ENCODE measurements at regions not wholly inside any gene's neighbourhood (a gene's known extent, or its start where the extent isn't known, plus 50 kb on each side); places are given as distances from the start of the nearest gene placed in this dataset.

DNA sequence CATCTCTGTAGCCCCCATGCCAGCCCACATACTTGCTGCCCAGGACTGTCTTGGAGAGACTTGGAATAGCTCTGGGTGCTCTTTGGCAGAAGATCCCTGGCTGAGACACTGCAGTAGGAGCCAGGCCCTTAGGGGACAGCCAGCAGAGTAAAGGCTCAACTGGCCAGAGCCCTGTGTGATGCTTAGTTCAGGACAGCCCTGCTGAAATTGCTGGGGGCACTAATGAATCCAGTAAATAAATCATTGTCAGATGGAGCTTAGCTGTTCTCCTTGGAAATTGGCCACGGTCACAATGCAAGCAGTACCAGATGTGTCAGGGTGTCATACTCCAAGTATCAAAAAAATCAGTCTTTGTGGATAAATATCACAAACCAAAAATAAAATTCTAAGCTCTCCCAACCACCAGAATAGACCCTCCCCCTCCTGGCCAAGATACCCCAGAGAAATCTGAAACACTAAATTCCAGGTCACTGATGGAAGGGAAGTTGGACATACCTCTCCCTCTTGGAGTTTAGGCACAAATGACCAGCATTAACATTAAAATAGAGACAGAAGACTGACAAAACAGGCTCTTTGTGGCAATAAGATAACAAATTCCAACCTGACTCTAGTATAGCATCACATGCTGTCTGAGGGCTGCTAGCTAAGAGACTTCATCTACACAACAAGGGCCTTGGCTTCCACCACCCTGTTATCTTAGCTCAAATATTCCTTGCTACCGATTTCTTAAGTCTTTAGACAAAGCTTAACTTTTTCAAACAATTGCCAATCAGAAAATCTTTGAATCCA is 83.2 kb upstream of the DNAH14 start:
- Histone ChIP-seq H3K4me3 (ENCODE audit: control extremely low read depth in 1 of 5, extremely low read depth in 1 of 5, insufficient read depth in 1 of 5, low read depth in 2 of 5, low read length in 4 of 5) (no peak overlapping the region), H3K36me3 (replicated peaks in 1 of 2; ENCODE audit: control extremely low read depth in 1 of 2, control insufficient read depth in 1 of 2, extremely low read depth in 1 of 2, insufficient read depth in 2 of 2, low read length in 1 of 2) (no peaks in the 10 kb centered on the region), H3K9me3 (ENCODE audit: control extremely low read depth in 1 of 3, control insufficient read depth in 2 of 3, insufficient read depth in 1 of 3, low read length in 2 of 3) (peaks cover 0 to 8% (median 5%) of the 10 kb centered on the region in 3 donors), H3K4me1 (ENCODE audit: control insufficient read depth in 2 of 2, insufficient read depth in 2 of 2, low read length in 2 of 2) (no peaks in the 10 kb centered on the region), H3K79me2 (ENCODE audit: control insufficient read depth, insufficient read depth, low read length) (no peaks in the 10 kb centered on the region), H4K20me1 (ENCODE audit: control insufficient read depth, insufficient read depth, low read length, poor library complexity, severe bottlenecking) (no peaks in the 10 kb centered on the region), H3K4me2 (replicated peaks; ENCODE audit: low read depth, low read length, poor library complexity, severe bottlenecking) (no peak overlapping the region), H3K27ac (ENCODE audit: low read length in 2 of 2) (no peak overlapping the region), H2AFZ (ENCODE audit: insufficient read depth, low read depth, low read length, poor library complexity, severe bottlenecking) (no peak overlapping the region), H3K27me3 (replicated peaks in 1 of 4; ENCODE audit: control extremely low read depth in 1 of 4, control insufficient read depth in 3 of 4, insufficient read depth in 4 of 4, low read length in 3 of 4) (no peaks in the 10 kb centered on the region), H3K9ac (ENCODE audit: low read length) (no peak overlapping the region)
- 79% methylated on average over 2 of the region's 2 CpGs for WGBS (ENCODE audit: insufficient coverage)
- H3K27me3 Mint-ChIP-seq, result peaks cover 3% of the 10 kb centered on the region
- ATAC-seq (ENCODE audit: low read depth), result no peak
- no peaks in the 10 kb centered on the region for H3K4me1 Mint-ChIP-seq
- H3K27ac Mint-ChIP-seq, result no peak overlapping the region
- H3K9me3 Mint-ChIP-seq (ENCODE audit: insufficient read depth), result peaks cover 5% of the 10 kb centered on the region
- no peak for DNase-seq
- intact Hi-C loops (cut with micrococcal nuclease), result no loop called here
- CTCF ChIA-PET, result no interaction called here
- POLR2A ChIA-PET, result no interaction called here
- H3K4me3 Mint-ChIP-seq, result no peak overlapping the region
- TF ChIP-seq EZH2 (IDR thresholded peaks at IDR 0.05; ENCODE audit: borderline replicate concordance, insufficient read depth, low read depth, low read length, poor library complexity, severe bottlenecking), result no peak
- TF ChIP-seq, protein P1, sequence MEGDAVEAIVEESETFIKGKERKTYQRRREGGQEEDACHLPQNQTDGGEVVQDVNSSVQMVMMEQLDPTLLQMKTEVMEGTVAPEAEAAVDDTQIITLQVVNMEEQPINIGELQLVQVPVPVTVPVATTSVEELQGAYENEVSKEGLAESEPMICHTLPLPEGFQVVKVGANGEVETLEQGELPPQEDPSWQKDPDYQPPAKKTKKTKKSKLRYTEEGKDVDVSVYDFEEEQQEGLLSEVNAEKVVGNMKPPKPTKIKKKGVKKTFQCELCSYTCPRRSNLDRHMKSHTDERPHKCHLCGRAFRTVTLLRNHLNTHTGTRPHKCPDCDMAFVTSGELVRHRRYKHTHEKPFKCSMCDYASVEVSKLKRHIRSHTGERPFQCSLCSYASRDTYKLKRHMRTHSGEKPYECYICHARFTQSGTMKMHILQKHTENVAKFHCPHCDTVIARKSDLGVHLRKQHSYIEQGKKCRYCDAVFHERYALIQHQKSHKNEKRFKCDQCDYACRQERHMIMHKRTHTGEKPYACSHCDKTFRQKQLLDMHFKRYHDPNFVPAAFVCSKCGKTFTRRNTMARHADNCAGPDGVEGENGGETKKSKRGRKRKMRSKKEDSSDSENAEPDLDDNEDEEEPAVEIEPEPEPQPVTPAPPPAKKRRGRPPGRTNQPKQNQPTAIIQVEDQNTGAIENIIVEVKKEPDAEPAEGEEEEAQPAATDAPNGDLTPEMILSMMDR (IDR thresholded peaks at IDR 0.05), result no peak

DNA sequence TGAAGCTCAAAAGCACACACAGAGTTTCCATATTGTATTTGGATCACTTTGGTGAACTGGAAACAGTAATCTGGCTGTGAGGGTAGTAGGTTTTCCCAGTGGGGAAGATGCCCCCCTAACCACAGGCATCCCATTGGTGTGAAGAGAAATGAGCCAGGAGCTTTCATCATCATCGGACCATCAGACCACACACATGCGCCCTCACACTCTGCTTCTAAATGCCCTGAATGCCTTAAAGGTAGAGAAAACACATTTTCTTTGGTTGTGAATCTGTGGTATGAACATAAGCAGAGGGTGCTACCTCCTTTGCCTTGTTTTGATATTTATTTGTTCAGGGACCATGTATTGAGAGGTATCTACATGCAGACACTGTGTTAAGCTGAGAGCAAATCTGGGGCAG is 79.0 kb upstream of the DNAH14 start:
- CTCF ChIA-PET, result no interaction called here
- Histone ChIP-seq H3K79me2 (ENCODE audit: control insufficient read depth, insufficient read depth, low read length) (no peaks in the 10 kb centered on the region), H2AFZ (ENCODE audit: insufficient read depth, low read depth, low read length, poor library complexity, severe bottlenecking) (no peak overlapping the region), H3K27ac (ENCODE audit: low read length in 2 of 2) (no peak overlapping the region), H4K20me1 (ENCODE audit: control insufficient read depth, insufficient read depth, low read length, poor library complexity, severe bottlenecking) (no peaks in the 10 kb centered on the region), H3K4me1 (ENCODE audit: control insufficient read depth in 2 of 2, insufficient read depth in 2 of 2, low read length in 2 of 2) (no peaks in the 10 kb centered on the region), H3K4me3 (ENCODE audit: control extremely low read depth in 1 of 5, extremely low read depth in 1 of 5, insufficient read depth in 1 of 5, low read depth in 2 of 5, low read length in 4 of 5) (no peak overlapping the region), H3K36me3 (replicated peaks in 1 of 2; ENCODE audit: control extremely low read depth in 1 of 2, control insufficient read depth in 1 of 2, extremely low read depth in 1 of 2, insufficient read depth in 2 of 2, low read length in 1 of 2) (no peaks in the 10 kb centered on the region), H3K4me2 (replicated peaks; ENCODE audit: low read depth, low read length, poor library complexity, severe bottlenecking) (no peak overlapping the region), H3K9ac (ENCODE audit: low read length) (no peak overlapping the region), H3K9me3 (ENCODE audit: control extremely low read depth in 1 of 3, control insufficient read depth in 2 of 3, insufficient read depth in 1 of 3, low read length in 2 of 3) (peaks cover 0 to 3% (median 0%) of the 10 kb centered on the region in 3 donors), H3K27me3 (replicated peaks in 1 of 4; ENCODE audit: control extremely low read depth in 1 of 4, control insufficient read depth in 3 of 4, insufficient read depth in 4 of 4, low read length in 3 of 4) (no peaks in the 10 kb centered on the region)
- no peak for TF ChIP-seq EZH2 (IDR thresholded peaks at IDR 0.05; ENCODE audit: borderline replicate concordance, insufficient read depth, low read depth, low read length, poor library complexity, severe bottlenecking)
- TF ChIP-seq, protein P1 (IDR thresholded peaks at IDR 0.05), result no peak
- WGBS (ENCODE audit: insufficient coverage), result no CpG with 5 or more reads among the region's 2 CpGs
- H3K27me3 Mint-ChIP-seq, result peaks cover 12% of the 10 kb centered on the region
- DNase-seq (no peak), ATAC-seq (ENCODE audit: low read depth) (no peak)
- H3K9me3 Mint-ChIP-seq (ENCODE audit: insufficient read depth), result no peaks in the 10 kb centered on the region
- no peak overlapping the region for H3K27ac Mint-ChIP-seq
- no peak overlapping the region for H3K4me3 Mint-ChIP-seq
- POLR2A ChIA-PET, result no interaction called here
- intact Hi-C loops (cut with micrococcal nuclease), result no loop called here
- no peaks in the 10 kb centered on the region for H3K4me1 Mint-ChIP-seq

All from B cell (primary cell).